DOHH2 (cell line): ENCODE measurements at regions not wholly inside any gene's neighbourhood (a gene's known extent, or its start where the extent isn't known, plus 50 kb on each side); places are given as distances from the start of the nearest gene placed in this dataset.

ENCODE experiments used
- CTCF ChIP-seq: fragments of 200-600 bp; sonication (generic); IDR thresholded peaks from one replicate; pipeline ENCODE4 v1.5.1; 2014; ENCODE audit warnings: antibody characterized with exemption, mild to moderate bottlenecking, low read depth, low read length; ENCODE audit not compliant: poor library complexity, severe bottlenecking
- EZH2phosphoT487 ChIP-seq: fragments of 200-600 bp; sonication (generic); IDR thresholded peaks from 2 replicates; pipeline ENCODE4 v1.6.1; 2017; ENCODE audit warnings: borderline replicate concordance, mild to moderate bottlenecking, antibody characterized with exemption, low read length, moderate library complexity, mixed read lengths

- TF ChIP-seq CTCF = no peak
- no peak for TF ChIP-seq EZH2phosphoT487
These were observed 89.0 kb upstream of the GRIA4 start for GRCh38 chr11:105520706-105521345.
